Fibroblast of pulmonary artery (primary cell): ENCODE measurements at regions not wholly inside any gene's neighbourhood (a gene's known extent, or its start where the extent isn't known, plus 50 kb on each side); places are given as distances from the start of the nearest gene placed in this dataset.

ENCODE experiments used
- DNase-seq: peaks from one replicate; pipeline ENCODE4 v3.0.0-alpha.2; 2010; ENCODE audit warnings: low read depth
- H3K4me3 ChIP-seq: replicated peaks from 2 replicates; pipeline ENCODE4 v1.5.1; 2011; ENCODE audit warnings: low read depth, mild to moderate bottlenecking, control low read depth, low read length, moderate library complexity
- TF ChIP-seq, protein P1 (sequence below): IDR thresholded peaks from 2 replicates; pipeline ENCODE4 v1.5.1; 2011; ENCODE audit warnings: mild to moderate bottlenecking, control low read depth, low read length, inconsistent platforms; ENCODE audit errors: missing control alignments

DNA sequence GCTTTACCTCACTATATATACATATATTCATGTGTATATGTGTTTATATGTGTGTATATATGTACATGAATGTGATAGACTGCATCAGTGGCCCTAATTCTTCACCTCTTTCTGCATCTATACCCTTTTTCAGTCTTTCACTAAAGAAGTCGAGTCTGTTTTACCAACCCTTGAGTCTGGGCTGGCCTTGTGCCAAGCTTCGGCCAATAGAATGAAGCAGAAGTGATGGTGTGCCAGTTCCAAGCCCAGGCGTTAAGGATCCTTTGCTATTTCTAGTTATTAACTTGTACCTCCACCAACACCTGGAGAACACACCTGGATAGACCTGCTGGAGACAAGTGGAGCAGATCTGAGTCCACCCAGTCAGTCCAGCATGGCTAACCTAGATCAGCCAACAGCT lies 61.6 kb upstream of the PPM1J start:
- TF ChIP-seq, protein P1, sequence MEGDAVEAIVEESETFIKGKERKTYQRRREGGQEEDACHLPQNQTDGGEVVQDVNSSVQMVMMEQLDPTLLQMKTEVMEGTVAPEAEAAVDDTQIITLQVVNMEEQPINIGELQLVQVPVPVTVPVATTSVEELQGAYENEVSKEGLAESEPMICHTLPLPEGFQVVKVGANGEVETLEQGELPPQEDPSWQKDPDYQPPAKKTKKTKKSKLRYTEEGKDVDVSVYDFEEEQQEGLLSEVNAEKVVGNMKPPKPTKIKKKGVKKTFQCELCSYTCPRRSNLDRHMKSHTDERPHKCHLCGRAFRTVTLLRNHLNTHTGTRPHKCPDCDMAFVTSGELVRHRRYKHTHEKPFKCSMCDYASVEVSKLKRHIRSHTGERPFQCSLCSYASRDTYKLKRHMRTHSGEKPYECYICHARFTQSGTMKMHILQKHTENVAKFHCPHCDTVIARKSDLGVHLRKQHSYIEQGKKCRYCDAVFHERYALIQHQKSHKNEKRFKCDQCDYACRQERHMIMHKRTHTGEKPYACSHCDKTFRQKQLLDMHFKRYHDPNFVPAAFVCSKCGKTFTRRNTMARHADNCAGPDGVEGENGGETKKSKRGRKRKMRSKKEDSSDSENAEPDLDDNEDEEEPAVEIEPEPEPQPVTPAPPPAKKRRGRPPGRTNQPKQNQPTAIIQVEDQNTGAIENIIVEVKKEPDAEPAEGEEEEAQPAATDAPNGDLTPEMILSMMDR, result no peak
- H3K4me3 ChIP-seq, result no peak overlapping the region
- no peak for DNase-seq

- TF ChIP-seq, protein P1, result no peak
- peak; percentile 43 for DNase-seq
- H3K4me3 ChIP-seq, result no peak overlapping the region
These were observed 57.6 kb upstream of the PPM1J start for GRCh38 chr1:112772781-112773180.

DNA sequence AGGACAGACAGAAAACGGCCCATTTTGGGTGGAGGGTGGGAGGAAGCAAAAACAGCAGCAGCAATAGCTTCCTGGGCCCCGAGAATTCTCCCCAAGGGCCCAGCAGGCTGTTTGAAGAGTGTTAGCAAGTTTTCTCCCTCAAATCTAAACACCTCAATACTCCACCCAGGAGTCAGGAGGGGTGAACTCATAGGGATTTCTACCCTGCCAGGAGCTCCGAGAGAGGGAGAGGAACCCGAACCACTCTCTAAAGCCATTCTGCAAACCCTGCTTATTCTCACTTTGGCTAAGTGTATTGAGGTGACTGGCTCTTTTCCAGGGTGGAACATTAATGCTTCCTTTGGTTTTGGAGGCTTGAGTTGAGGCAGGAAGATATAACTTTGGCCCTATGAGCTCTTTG lies 55.6 kb upstream of the PPM1J start:
- H3K4me3 ChIP-seq, result no peak overlapping the region
- no peak for DNase-seq
- TF ChIP-seq, protein P1, result no peak

GRCh38 chr1:112769611-112770010 lies 54.5 kb upstream of the PPM1J start:
- DNase-seq, result peak; percentile 13
- H3K4me3 ChIP-seq, result no peak overlapping the region
- TF ChIP-seq, protein P1, result no peak

GRCh38 chr1:112767646-112768045 lies 52.5 kb upstream of the PPM1J start:
- no peak overlapping the region for H3K4me3 ChIP-seq
- TF ChIP-seq, protein P1, result no peak
- DNase-seq, result no peak
